ENCODE measurements at regions not wholly inside any gene's neighbourhood (a gene's known extent, or its start where the extent isn't known, plus 50 kb on each side); places are given as distances from the start of the nearest gene placed in this dataset.

DNA sequence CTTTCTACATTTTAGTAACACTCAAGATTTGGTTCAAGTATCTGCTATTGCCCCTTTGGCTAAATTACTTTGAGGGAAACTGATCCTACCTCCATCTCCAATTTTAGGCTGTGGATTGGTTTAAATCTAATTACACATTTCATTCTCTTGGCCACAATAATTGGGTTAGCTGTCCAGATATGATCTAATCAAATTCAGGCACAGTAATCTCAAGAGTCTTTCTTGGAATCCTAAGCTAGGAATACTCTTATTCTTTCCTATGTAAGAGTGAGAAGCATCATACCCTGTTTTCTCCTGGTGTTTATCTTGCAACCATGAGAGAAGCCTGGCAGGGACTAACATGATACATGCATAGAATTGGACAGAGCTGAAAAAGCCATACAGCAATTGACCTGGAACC is 300.4 kb upstream of the MARCKS start:
- H3K27me3 ChIP-seq (ENCODE audit: insufficient read depth, low read length): no peaks in the 10 kb centered on the region
- no peaks in the 10 kb centered on the region for H4K20me1 ChIP-seq (ENCODE audit: insufficient read depth, low read length)
- Mint-ChIP-seq H3K27ac (ENCODE audit: unreplicated experiment) (no peak overlapping the region), H3K27me3 (ENCODE audit: low read depth, unreplicated experiment) (no peaks in the 10 kb centered on the region), H3K4me1 (ENCODE audit: low read depth, unreplicated experiment) (peaks cover 33% of the 10 kb centered on the region), H3K9me3 (ENCODE audit: unreplicated experiment) (no peaks in the 10 kb centered on the region), H3K4me3 (ENCODE audit: unreplicated experiment) (no peak overlapping the region), H3K36me3 (ENCODE audit: low read depth, unreplicated experiment) (no peaks in the 10 kb centered on the region)
- no peaks in the 10 kb centered on the region for H3K9me3 ChIP-seq (ENCODE audit: insufficient read depth, low read depth, low read length)
- no peak overlapping the region for H2AFZ ChIP-seq (ENCODE audit: low read depth, low read length)
- no peaks in the 10 kb centered on the region for H3K79me2 ChIP-seq (ENCODE audit: insufficient read depth, low read length)
- TF ChIP-seq, protein P1, sequence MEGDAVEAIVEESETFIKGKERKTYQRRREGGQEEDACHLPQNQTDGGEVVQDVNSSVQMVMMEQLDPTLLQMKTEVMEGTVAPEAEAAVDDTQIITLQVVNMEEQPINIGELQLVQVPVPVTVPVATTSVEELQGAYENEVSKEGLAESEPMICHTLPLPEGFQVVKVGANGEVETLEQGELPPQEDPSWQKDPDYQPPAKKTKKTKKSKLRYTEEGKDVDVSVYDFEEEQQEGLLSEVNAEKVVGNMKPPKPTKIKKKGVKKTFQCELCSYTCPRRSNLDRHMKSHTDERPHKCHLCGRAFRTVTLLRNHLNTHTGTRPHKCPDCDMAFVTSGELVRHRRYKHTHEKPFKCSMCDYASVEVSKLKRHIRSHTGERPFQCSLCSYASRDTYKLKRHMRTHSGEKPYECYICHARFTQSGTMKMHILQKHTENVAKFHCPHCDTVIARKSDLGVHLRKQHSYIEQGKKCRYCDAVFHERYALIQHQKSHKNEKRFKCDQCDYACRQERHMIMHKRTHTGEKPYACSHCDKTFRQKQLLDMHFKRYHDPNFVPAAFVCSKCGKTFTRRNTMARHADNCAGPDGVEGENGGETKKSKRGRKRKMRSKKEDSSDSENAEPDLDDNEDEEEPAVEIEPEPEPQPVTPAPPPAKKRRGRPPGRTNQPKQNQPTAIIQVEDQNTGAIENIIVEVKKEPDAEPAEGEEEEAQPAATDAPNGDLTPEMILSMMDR (IDR thresholded peaks at IDR 0.05; ENCODE audit: insufficient read depth, low read depth, low read length): no peak
- TF ChIP-seq EZH2 (IDR thresholded peaks at IDR 0.05; ENCODE audit: insufficient read depth, low read length): no peak
- H3K4me2 ChIP-seq (ENCODE audit: low read length): no peak overlapping the region
- no peak overlapping the region for H3K9ac ChIP-seq (ENCODE audit: low read length)
- H3K4me3 ChIP-seq (ENCODE audit: insufficient read depth, low read depth, low read length): no peak overlapping the region
- no peak overlapping the region for H3K27ac ChIP-seq (ENCODE audit: low read depth, low read length)
- no peaks in the 10 kb centered on the region for H3K36me3 ChIP-seq (ENCODE audit: insufficient read depth, low read length)
- no peak for FAIRE-seq
- H3K4me1 ChIP-seq (ENCODE audit: insufficient read depth, low read length): peaks cover 36% of the 10 kb centered on the region
- DNase-seq (ENCODE audit: low read depth): no peak

DNA sequence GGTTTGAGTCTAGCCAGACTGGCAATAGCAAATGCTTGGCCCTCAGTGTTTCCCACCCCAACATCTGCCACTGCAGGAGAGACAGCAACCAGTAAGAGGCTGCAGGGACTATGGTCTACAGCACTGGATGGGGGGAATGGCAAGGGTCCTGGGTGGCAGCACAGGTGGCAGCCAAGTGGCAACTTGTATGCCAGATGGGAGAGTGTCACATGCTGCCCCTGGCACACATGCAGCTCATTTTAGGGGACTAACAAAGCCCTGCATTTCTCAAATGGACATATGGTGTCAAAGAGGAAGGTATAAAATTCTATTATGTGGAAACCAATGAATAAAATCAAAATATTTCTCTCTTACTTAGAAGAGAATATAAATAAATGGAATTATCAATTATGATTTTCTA is 298.7 kb upstream of the MARCKS start:
- Histone ChIP-seq H3K9ac (ENCODE audit: low read length) (peak overlapping the region; percentile 37), H3K4me1 (ENCODE audit: insufficient read depth, low read length) (peaks cover 36% of the 10 kb centered on the region), H3K79me2 (ENCODE audit: insufficient read depth, low read length) (no peaks in the 10 kb centered on the region), H4K20me1 (ENCODE audit: insufficient read depth, low read length) (no peaks in the 10 kb centered on the region), H3K27ac (ENCODE audit: low read depth, low read length) (peak overlapping the region; percentile 90), H3K4me3 (ENCODE audit: insufficient read depth, low read depth, low read length) (no peak overlapping the region), H3K4me2 (ENCODE audit: low read length) (peak overlapping the region; percentile 60), H3K36me3 (ENCODE audit: insufficient read depth, low read length) (no peaks in the 10 kb centered on the region), H3K9me3 (ENCODE audit: insufficient read depth, low read depth, low read length) (no peaks in the 10 kb centered on the region), H2AFZ (ENCODE audit: low read depth, low read length) (no peak overlapping the region), H3K27me3 (ENCODE audit: insufficient read depth, low read length) (no peaks in the 10 kb centered on the region)
- no peaks in the 10 kb centered on the region for H3K9me3 Mint-ChIP-seq (ENCODE audit: unreplicated experiment)
- H3K4me1 Mint-ChIP-seq (ENCODE audit: low read depth, unreplicated experiment): peaks cover 33% of the 10 kb centered on the region
- DNase-seq (ENCODE audit: low read depth) (no peak), FAIRE-seq (no peak)
- H3K36me3 Mint-ChIP-seq (ENCODE audit: low read depth, unreplicated experiment): no peaks in the 10 kb centered on the region
- H3K27ac Mint-ChIP-seq (ENCODE audit: unreplicated experiment): peak overlapping the region; percentile 72
- H3K4me3 Mint-ChIP-seq (ENCODE audit: unreplicated experiment): no peak overlapping the region
- TF ChIP-seq, protein P1 (IDR thresholded peaks at IDR 0.05; ENCODE audit: insufficient read depth, low read depth, low read length): no peak
- TF ChIP-seq EZH2 (IDR thresholded peaks at IDR 0.05; ENCODE audit: insufficient read depth, low read length): no peak
- H3K27me3 Mint-ChIP-seq (ENCODE audit: low read depth, unreplicated experiment): no peaks in the 10 kb centered on the region

DNA sequence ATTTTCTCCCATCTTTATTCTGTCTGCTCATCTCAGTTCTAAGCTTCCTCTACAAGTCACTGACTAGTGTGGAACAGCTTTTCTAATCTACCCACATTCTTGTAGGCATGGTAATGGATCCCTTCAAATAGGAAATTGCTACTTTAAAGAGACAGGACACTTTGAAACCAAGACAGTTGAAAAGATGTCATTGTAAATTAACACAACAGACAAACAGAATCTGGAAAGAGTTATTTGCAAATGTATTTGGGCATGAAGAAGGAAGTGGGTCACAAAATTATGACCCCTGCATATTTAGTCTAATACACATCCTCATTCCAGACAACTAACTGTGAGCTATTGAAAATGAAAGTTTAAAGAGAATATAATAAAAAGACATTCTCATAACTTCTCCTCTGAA is 298.2 kb upstream of the MARCKS start:
- Histone ChIP-seq H3K4me2 (ENCODE audit: low read length) (peak overlapping the region; percentile 60), H3K27me3 (ENCODE audit: insufficient read depth, low read length) (no peaks in the 10 kb centered on the region), H3K36me3 (ENCODE audit: insufficient read depth, low read length) (no peaks in the 10 kb centered on the region), H4K20me1 (ENCODE audit: insufficient read depth, low read length) (no peaks in the 10 kb centered on the region), H3K79me2 (ENCODE audit: insufficient read depth, low read length) (no peaks in the 10 kb centered on the region), H2AFZ (ENCODE audit: low read depth, low read length) (peak overlapping the region; percentile 3), H3K9ac (ENCODE audit: low read length) (peak overlapping the region; percentile 37), H3K4me3 (ENCODE audit: insufficient read depth, low read depth, low read length) (no peak overlapping the region), H3K27ac (ENCODE audit: low read depth, low read length) (peak overlapping the region; percentile 90), H3K9me3 (ENCODE audit: insufficient read depth, low read depth, low read length) (no peaks in the 10 kb centered on the region), H3K4me1 (ENCODE audit: insufficient read depth, low read length) (peaks cover 36% of the 10 kb centered on the region)
- TF ChIP-seq, protein P1 (IDR thresholded peaks at IDR 0.05; ENCODE audit: insufficient read depth, low read depth, low read length): no peak
- no peak for TF ChIP-seq EZH2 (IDR thresholded peaks at IDR 0.05; ENCODE audit: insufficient read depth, low read length)
- no peak overlapping the region for H3K4me3 Mint-ChIP-seq (ENCODE audit: unreplicated experiment)
- FAIRE-seq (peak; percentile 93), DNase-seq (ENCODE audit: low read depth) (peak; percentile 76)
- H3K4me1 Mint-ChIP-seq (ENCODE audit: low read depth, unreplicated experiment): peaks cover 33% of the 10 kb centered on the region
- H3K27me3 Mint-ChIP-seq (ENCODE audit: low read depth, unreplicated experiment): no peaks in the 10 kb centered on the region
- H3K27ac Mint-ChIP-seq (ENCODE audit: unreplicated experiment): peak overlapping the region; percentile 43
- H3K9me3 Mint-ChIP-seq (ENCODE audit: unreplicated experiment): no peaks in the 10 kb centered on the region
- H3K36me3 Mint-ChIP-seq (ENCODE audit: low read depth, unreplicated experiment): no peaks in the 10 kb centered on the region
